Hematopoietic multipotent progenitor cell treated with erythropoietin and hydrocortisone succinate and interleukin-3 and kit ligand, for 8 days (in vitro differentiated cells): ENCODE measurements at regions not wholly inside any gene's neighbourhood (a gene's known extent, or its start where the extent isn't known, plus 50 kb on each side); places are given as distances from the start of the nearest gene placed in this dataset.

Experiments used
- DNase-seq: peaks from one replicate; pipeline ENCODE4 v3.0.0-alpha.2; 2015

DNA sequence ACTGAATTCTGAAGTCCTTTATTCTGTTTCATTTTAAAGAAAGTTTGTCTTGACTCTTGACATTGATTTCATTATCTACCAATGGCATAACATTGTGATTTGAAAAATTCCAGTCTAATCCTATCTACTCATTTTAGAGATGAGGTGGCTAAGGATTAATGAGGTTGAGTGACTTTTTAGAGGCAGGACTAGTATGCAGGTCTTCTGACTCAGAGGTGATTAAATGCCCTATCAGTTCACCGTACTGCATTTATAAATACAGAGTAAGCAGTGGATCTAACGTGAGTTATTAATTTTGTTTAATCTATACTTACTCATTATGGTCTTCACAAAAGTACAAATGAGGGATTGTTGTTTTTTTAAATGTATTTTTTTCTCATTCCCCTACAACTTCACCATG is 277.6 kb downstream of the PTBP2 start:
- no peak for DNase-seq

- DNase-seq = no peak
Measured at GRCh38 chr1:97004054-97004453, 282.5 kb downstream of the PTBP2 start.

DNA sequence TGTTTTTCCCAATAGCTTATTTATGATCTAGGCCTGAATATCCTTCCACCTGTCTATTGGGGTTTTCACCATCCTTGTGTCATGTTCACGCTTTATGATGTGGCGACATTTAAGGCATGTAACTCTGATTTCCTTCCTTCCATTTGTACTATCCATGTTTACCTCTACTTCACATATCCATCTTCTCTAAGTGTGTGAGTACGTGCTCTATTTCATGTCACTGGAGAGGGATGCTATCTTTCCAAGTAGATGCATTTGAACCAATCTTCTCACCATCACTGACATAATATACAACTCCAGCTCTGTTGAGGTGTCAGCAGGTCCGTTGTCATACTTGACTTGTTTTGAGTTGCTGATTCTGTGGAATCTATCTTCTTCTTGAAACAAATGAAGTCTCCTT is 283.2 kb downstream of the PTBP2 start:
- DNase-seq = no peak

DNA sequence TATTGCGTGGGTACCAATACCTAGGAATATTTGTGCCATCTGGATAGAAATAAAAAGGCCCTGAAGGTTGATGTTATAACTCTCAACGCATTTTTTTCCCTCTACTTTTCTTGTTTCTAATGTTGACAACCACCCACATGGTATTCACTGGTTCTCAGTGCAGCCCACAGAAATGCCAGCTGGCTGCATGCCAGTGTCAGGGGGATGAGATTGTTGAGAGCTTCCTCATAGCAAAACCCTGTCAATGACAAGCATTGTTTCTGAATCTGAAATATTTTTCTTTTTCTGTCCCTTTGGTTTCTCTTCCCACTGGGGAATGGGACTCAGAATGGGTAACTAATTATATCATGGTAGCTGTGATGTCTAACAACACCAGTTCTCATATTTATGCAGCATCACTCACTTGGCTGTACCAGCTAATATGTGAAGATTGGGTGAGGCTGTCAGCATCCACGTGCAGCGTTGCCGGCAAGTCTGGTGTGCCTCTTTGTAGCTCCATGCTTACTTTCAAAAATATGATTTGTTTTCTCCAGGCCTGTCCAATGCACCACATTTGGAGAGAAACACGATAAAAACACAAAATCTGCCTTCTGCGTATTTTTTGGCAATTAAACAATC is 284.6 kb downstream of the PTBP2 start:
- DNase-seq = no peak

DNA sequence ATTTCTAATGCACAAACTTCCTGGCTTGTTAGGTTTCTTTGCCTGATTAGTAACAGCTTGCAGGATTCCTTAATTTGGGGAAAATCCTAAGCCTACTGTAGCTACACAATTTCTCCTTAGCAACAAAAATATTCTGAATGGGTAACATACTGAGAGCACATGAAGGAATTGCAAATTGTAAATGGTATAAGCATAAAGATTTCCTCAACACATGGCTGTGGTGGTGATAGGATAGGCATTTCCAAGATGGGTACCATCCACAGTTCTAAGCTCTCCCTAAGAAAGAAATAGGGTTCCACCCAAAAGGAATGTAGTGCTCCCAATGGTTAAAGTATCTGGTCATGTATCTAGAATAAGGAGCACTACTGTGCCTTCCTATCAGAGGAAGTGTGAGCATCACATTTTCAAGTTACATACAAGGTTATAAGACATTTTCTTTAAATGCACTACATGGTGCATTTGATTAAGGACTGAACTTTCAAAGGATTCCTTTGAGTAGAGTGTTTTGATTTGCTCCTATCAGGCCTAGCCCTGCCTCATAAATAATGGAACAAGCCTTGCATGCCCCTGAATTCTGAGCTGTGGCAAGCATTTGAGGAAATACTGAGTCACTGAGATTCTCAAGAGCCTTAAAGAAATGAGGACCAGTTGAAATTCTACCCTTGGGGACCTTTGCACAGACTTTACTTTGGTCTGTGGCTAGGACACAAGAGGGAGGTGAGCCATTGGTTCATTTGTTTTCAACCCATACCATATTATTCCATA is 286.4 kb downstream of the PTBP2 start:
- DNase-seq = no peak

GRCh38 chr1:97010566-97011264 is 289.1 kb downstream of the PTBP2 start:
- DNase-seq = no peak

GRCh38 chr1:97013136-97013535 is 291.6 kb downstream of the PTBP2 start:
- DNase-seq = no peak

DNA sequence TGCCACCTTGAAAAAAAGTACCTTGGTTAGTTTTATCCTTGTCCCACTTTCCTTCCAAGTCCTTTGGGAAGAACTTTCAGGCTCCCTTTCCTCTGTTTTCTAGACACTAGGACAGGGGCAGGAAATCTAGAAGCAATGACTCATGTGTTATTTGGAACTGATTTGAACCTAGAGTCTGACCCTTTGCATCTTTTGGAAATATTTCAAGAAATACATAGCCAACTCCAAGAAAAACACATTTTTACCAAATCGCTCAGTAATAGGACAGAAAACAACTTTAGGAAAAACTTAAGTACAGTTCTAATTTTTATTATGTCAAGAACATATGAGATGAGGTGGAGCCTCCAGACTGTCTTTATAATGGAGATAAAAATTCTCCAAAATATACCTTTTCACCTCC is 292.4 kb downstream of the PTBP2 start:
- DNase-seq = no peak

DNA sequence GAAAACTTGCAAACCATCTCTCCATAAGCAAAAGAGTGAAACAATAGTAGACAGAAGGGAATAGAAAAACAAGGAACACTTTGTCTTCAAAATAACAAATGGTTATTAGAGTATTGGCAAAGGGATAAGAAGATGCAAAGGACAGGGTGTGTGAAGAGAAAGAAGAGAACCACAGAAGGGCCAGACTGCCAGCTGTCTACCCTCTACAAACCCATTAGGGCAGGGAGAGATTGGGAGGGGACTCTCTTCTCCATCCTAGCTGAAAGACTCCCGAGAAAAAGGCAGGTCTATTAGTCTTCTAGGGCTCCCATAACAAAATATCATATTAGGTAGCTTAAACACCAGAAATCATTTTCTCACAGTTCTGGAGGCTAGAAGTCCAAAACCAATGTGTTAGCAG is 292.8 kb downstream of the PTBP2 start:
- DNase-seq = no peak

DNA sequence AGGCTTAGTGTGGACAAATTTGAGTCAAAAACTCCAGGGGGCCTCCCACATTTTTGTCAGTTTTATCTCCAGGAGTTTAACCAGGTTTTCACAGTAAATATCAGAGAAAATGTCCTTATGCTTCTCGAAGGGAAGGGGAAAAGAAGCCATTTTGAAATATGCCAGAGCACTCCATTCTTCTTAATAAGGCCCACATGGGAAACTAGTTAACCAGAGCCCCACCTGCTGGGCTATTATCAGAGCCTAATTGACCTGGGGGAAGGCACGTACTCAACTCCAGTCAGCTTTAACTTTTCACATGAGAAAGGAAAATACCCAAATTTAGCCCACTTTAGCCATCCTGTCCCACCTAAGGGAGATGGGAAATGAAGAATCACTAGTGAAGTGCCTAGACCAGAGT is 296.3 kb downstream of the PTBP2 start:
- no peak for DNase-seq
